Mesenteric fat pad (tissue), 1 donor: ENCODE measurements at regions not wholly inside any gene's neighbourhood (a gene's known extent, or its start where the extent isn't known, plus 50 kb on each side); places are given as distances from the start of the nearest gene placed in this dataset.

Experiments
- DNase-seq: peaks from one replicate; pipeline ENCODE4 v3.0.0-alpha.2; 2020; ENCODE audit warnings: low spot score
- donor health status: DM: yes; HTN: yes; CAD: no.

- no peak for DNase-seq
Observed at GRCh38 chr4:180539284-180539683, 1703.9 kb upstream of the TENM3 start.

GRCh38 chr4:180541678-180542077 lies 1701.5 kb upstream of the TENM3 start:
- no peak for DNase-seq

DNA sequence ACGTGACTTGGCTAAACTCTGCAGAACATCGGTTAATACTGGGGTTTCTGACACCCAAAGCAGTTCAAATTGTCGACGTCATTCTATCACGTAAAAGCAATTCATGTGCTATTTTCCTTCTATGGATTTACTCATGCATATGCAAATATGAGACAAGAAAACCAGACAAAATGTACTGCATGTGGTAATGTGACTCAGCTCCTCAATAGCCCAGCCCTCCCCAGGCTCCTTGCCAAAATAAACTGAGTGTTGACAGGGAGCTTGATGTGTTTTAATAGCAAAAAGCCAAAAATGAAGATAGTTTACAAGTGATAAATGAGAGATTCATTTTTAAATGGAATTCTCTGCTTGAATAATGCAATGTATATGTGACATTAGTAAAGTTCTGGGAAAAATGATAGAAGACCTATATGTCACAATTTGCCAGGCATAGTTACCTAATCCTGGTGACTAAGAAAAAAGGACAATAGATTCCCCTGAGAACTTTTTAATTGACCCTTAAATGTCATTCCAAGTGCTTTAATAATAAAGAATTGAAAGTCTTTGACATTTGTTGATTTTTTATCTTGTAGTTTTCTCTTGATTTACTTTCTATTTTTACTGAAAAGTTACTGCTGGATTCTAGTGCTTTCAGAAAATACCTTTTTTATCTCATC lies 1700.6 kb upstream of the TENM3 start:
- DNase-seq, result no peak

- no peak for DNase-seq
Observed at GRCh38 chr4:180550106-180550505, 1693.1 kb upstream of the TENM3 start.

GRCh38 chr4:180557348-180557747 lies 1685.9 kb upstream of the TENM3 start:
- no peak for DNase-seq

- no peak for DNase-seq
Observed at GRCh38 chr4:180557950-180558349, 1685.3 kb upstream of the TENM3 start.

DNA sequence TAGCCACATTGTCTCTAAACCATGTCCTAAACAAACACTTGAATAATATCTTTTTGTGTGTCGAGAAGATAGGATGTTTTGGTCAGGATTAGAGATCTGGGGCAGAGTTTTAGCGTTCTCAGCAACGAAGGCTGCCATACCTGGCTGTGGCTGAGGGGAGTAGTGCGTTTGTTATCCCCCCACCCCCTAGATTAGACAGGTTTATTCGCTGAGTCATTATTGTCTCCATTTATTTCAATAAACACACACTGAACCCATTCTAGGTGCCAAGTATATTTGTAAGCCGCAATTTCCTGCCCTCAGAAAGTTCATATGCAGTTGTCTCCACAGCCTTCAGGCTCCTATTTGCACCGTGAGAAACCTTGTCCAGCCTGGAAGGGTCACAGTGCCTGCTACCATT lies 1684.8 kb upstream of the TENM3 start:
- DNase-seq, result no peak

DNA sequence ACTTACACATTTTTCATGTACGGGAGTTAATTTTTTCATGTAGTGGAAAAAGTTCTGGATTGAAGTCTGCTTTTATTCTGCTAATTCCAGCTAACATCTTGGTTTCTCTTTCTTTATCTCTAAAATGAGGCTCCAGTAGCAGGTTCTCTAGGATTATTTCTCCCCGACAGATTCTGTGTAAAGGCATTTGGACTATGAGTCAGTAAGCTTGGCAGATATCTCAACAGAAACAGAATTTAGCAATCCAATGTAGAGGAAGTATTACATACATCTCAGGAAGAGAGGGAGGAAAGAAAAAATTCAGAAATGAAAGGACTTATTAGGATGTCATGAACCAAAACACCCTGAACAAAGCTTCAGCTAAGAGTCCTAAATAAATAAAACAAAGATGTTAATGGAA lies 1682.3 kb upstream of the TENM3 start:
- no peak for DNase-seq

DNA sequence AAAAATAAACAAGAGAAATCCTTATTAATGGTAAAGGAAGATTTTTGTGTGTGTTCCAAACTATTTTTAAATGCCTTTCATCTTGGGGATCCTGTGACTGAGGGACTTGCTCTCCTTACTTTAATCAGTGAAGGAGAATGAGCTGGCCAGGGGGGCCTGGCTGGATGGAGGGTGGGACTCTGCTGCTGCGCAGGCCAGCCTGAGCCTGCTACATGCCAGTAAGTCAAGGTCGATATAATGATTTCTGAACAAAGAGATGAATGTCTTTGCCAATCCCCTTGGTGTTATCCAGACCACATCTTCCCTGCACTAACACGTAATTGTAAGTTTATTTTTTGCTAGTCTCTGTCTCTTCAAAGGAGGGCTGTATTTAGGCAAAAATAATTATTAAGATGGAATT lies 1679.2 kb upstream of the TENM3 start:
- DNase-seq, result no peak

- no peak for DNase-seq
Observed at GRCh38 chr4:180564448-180564847, 1678.8 kb upstream of the TENM3 start.

DNA sequence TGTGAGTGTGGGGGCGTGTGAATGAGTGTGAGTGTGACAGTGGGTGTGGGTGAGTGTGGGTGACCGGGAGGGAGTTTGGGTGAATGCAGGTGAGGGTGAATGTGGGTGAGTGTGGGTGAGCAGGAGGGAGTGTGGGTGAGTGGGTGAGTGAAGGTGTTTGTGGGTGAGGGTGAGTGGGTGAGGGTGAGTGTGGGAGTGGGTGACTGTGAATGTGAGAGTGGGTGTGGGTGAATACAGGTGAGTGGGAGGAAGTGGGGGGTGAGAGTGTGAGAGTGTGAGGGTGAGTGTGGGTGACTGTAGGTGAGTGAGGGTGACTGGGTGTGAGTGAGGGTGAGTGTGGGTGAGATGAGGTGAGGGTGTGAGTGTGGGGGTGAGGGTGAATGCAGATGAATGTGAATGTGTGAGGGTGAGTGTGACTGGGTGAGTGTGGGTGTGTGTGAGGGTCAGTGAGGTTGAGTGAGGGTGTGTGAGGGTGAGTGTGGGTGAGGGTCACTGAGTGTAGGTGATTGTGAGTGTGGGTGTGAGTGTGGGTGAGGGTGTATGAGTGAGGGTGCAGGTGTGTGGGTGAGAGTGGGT lies 1677.3 kb upstream of the TENM3 start:
- no peak for DNase-seq

DNA sequence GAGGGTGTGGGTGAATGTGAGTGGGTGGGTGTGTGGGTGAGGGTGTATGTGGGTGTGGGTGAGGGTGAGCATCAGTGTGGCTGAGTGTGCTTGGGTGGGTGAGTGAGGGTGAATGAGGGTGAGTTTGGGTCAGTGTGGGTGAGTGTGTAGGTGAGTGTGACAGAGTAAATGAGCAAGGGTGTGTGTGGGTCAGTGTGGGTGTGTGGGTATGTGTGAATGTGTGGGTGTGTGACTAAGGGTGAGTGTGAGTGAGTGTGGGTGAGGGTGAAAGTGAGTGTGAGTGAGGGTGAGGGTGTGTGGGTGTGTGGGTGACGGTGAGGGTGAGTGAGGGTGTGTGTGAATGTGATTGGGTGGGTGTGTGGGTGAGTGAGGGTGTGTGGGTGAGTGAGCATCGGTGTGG lies 1676.7 kb upstream of the TENM3 start:
- no peak for DNase-seq

DNA sequence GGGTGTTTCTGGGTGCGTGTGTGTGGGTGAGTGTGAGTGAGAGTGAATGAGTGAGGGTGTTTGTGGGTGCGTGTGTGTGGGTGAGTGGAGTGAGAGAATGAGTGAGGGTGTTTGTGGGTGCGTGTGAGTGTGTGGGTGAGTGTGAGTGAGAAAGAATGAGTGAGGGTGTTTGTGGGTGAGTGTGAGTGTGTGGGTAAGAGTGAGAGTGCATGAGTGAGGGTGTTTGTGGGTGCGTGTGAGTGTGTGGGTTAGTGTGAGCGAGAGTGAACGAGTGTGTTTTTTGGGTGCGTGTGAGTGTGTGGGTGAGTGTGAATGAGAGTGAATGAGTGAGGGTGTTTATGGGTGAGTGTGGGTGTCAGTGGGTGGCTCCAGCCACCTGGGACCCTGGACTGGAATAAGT lies 1676.1 kb upstream of the TENM3 start:
- no peak for DNase-seq

- no peak for DNase-seq
Observed at GRCh38 chr4:180571516-180572055, 1671.6 kb upstream of the TENM3 start.

DNA sequence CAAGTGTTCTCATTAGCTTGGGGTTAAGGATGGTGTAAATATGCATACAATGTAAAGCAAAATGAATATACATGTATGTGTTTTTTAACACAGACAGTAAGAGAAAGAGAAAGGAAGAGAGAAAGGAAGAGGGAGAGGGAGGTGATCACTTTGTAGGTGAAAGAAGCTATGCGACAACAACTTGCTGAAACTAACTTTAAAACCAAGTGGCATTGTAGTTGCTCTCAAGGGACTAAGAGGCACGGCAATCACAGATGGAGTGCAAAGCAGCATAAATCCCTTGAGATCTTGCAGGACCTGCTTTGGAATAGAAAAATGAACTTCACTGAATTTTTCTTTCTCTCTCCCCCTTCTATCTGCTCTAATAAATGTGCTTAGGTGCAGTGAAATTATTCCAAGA lies 1665.0 kb upstream of the TENM3 start:
- DNase-seq, result no peak

- DNase-seq, result no peak
Observed at GRCh38 chr4:180581061-180581460, 1662.1 kb upstream of the TENM3 start.

- no peak for DNase-seq
Observed at GRCh38 chr4:180587379-180587778, 1655.8 kb upstream of the TENM3 start.

- no peak for DNase-seq
Observed at GRCh38 chr4:180589575-180589974, 1653.6 kb upstream of the TENM3 start.

GRCh38 chr4:180596888-180597483 lies 1646.2 kb upstream of the TENM3 start:
- DNase-seq, result no peak

GRCh38 chr4:180598281-180598680 lies 1644.9 kb upstream of the TENM3 start:
- no peak for DNase-seq

DNA sequence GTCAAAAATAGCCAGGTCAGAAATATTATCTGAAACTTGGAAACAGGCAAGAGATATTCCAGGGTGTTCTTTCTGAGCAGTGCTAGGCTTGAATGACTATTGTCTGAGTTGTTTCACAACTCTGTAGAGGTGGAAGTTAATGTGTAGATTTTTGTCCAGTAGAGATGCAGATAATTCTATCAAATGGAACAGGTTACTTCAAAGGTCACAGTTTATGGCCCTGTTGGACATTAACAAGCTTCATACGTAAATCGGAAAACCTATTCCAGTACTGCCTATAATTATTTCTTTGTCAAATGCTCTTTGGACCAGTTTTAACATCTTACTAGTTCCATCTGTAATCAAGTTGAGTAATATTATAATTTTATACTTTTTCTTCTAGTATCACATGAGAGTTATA lies 1639.4 kb upstream of the TENM3 start:
- no peak for DNase-seq

GRCh38 chr4:180610324-180610723 lies 1632.9 kb upstream of the TENM3 start:
- no peak for DNase-seq

DNA sequence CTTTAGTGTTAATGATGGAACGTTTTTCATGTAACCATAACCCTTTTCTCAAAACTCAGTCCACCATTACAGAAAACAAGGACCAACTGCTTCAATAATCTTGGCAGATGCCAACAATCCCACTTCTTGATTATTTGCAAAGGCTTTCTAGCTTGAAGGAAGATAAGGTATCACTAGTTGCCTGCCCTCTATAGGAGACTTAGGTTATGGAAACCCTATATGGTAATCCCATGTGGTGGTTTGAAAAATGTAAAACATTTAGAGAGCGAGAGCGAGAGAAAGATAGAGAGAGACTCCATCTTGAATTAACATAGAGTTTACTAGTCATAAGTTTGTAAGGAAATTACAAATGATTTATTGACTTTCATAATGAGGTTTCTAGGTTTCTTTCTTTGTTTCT lies 1627.5 kb upstream of the TENM3 start:
- DNase-seq, result no peak
